IPS-15b (cell line): ENCODE measurements at regions not wholly inside any gene's neighbourhood (a gene's known extent, or its start where the extent isn't known, plus 50 kb on each side); places are given as distances from the start of the nearest gene placed in this dataset.

Source experiments
- H3K27me3 ChIP-seq: one replicate; pipeline ENCODE4 v1.6.1; 2013; ENCODE audit warnings: low read length; ENCODE audit not compliant: control insufficient read depth, insufficient read depth
- H3K36me3 ChIP-seq: one replicate; pipeline ENCODE4 v1.6.1; 2013; ENCODE audit warnings: low read length; ENCODE audit not compliant: control insufficient read depth, insufficient read depth
- H3K4me1 ChIP-seq: one replicate; pipeline ENCODE4 v1.6.1; 2013; ENCODE audit warnings: mild to moderate bottlenecking, low read length; ENCODE audit not compliant: control insufficient read depth, insufficient read depth
- H3K4me3 ChIP-seq: one replicate; pipeline ENCODE4 v1.5.1; 2013; ENCODE audit warnings: low read depth, low read length
- H3K9ac ChIP-seq: one replicate; pipeline ENCODE4 v1.6.1; 2013; ENCODE audit warnings: low read depth, mild to moderate bottlenecking, low read length
- H3K9me3 ChIP-seq: one replicate; pipeline ENCODE4 v1.6.1; 2013; ENCODE audit warnings: mild to moderate bottlenecking, low read length; ENCODE audit not compliant: control insufficient read depth, insufficient read depth

DNA sequence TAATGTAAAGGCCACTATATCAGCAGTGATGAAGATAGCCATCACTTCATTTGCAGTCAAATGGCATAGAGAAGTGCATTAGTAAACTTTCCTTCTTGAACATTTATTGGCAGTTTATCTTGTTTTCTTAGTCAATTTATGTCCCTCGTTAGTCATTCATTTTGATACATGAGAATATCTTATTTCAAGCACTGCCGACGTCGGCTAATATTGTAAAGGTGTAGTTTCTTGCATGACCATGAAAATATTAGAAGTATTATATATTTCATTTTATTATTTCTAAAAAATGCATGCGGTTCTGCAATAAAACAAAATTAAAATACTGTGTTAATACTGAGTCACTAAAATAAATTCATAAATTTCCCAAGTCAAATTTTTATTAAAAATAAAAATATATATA is 751.6 kb upstream of the ROBO1 start:
- no peaks in the 10 kb centered on the region for H3K4me1 ChIP-seq
- H3K9ac ChIP-seq, result no peak overlapping the region
- H3K4me3 ChIP-seq, result no peak overlapping the region
- no peaks in the 10 kb centered on the region for H3K36me3 ChIP-seq
- no peaks in the 10 kb centered on the region for H3K27me3 ChIP-seq
- H3K9me3 ChIP-seq, result no peaks in the 10 kb centered on the region

DNA sequence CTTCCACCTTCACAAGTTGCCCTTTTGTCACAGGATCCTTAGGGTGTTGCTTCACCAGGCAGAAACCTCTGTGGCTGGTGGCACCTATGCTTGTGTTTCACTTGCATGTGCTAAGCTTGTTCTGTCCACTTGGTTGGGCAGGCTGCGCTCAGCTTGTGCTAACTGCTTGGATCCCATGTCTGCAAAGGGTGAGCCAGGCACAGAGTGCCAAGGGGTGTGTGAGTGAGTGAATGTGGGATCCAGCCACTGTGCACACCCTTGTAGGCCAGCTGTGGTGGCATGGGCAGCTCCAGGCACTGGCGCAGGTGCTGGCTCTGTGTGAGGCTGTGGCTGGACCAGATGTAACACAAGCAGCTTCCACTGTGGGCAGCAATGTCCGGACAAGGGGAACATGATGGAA is 728.7 kb upstream of the ROBO1 start:
- Histone ChIP-seq H3K9ac (no peak overlapping the region), H3K36me3 (no peaks in the 10 kb centered on the region), H3K9me3 (no peaks in the 10 kb centered on the region), H3K4me3 (no peak overlapping the region), H3K27me3 (no peaks in the 10 kb centered on the region), H3K4me1 (no peaks in the 10 kb centered on the region)

DNA sequence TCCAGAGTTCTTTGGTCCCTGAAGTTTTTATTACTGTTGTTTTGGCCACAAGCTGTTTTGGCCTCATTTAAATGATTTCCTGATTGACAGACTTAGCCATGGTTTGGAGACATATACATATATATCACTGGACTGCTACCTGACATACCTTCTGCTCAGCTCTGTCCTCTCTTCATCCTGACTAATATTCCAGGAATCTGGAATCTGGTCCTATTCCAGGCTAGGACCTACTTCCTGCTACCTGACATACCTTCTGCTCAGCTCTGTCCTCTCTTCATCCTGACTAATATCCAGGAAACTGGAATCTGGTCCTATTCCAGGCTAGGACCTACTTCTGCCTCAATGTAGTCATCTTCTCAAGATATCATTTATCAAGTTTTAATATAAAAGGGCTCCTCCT is 724.4 kb upstream of the ROBO1 start:
- no peaks in the 10 kb centered on the region for H3K36me3 ChIP-seq
- no peak overlapping the region for H3K9ac ChIP-seq
- H3K4me1 ChIP-seq, result no peaks in the 10 kb centered on the region
- H3K9me3 ChIP-seq, result no peaks in the 10 kb centered on the region
- H3K27me3 ChIP-seq, result no peaks in the 10 kb centered on the region
- no peak overlapping the region for H3K4me3 ChIP-seq

DNA sequence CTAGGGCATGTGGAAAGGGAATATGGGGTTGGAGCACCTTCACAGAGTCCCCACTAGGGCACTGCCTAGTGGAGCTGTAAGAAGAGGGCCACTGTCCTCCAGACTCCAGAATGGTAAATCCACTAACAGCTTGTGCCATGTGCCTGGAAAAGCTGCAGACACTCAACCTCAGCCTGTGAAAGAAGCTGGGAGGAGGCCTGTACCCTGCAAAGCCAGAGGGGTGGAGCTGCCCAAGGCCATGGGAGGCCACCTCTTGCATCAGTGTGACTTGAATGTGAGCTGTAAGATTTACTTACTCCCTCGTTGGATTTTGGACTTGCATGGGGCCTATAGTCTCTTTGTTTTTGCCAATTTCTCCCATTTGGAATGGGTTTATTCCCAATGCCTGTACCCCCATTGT is 705.2 kb upstream of the ROBO1 start:
- Histone ChIP-seq H3K27me3 (no peaks in the 10 kb centered on the region), H3K9me3 (no peaks in the 10 kb centered on the region), H3K4me3 (no peak overlapping the region), H3K4me1 (no peaks in the 10 kb centered on the region), H3K36me3 (no peaks in the 10 kb centered on the region), H3K9ac (no peak overlapping the region)

DNA sequence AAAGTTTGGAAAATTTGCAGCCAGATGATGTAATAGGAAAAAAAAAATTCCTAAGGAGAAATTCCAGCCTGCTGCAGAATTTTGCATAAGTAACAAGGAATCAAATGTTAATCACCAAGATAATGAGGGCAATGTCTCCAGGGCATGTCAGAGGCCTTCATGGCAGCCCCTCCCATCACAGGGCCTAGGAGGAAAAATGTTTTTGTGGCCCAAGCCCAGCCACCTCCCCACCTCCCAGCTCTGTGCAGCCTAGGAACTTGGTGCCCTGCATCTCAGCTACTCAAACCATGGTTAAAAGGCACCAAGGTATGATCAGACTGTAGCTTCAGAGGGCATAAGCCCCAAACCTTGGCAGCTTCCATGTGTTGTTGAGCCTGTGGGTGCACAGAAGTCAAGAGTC is 704.7 kb upstream of the ROBO1 start:
- H3K27me3 ChIP-seq, result no peaks in the 10 kb centered on the region
- H3K4me1 ChIP-seq, result no peaks in the 10 kb centered on the region
- no peaks in the 10 kb centered on the region for H3K9me3 ChIP-seq
- H3K9ac ChIP-seq, result no peak overlapping the region
- no peaks in the 10 kb centered on the region for H3K36me3 ChIP-seq
- no peak overlapping the region for H3K4me3 ChIP-seq

DNA sequence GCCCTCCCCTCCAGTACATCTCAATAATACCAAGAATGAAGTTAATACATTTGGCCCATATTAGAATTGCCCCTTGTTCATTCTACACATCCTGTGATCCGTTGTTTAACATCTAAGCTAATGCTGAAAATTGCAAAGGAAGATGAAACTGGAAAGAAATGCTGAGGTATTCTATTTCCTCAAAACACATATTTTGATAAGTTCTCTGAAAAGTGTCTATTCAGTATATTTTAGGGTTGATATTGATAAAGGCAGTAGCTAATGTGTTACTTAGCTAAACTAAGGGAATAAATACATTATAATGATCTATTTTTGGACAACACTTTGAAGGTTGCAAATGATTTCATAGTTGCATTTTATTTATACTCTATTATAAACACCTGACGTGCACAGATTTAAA is 702.6 kb upstream of the ROBO1 start:
- Histone ChIP-seq H3K9me3 (no peaks in the 10 kb centered on the region), H3K36me3 (no peaks in the 10 kb centered on the region), H3K9ac (no peak overlapping the region), H3K4me1 (no peaks in the 10 kb centered on the region), H3K4me3 (no peak overlapping the region), H3K27me3 (no peaks in the 10 kb centered on the region)

DNA sequence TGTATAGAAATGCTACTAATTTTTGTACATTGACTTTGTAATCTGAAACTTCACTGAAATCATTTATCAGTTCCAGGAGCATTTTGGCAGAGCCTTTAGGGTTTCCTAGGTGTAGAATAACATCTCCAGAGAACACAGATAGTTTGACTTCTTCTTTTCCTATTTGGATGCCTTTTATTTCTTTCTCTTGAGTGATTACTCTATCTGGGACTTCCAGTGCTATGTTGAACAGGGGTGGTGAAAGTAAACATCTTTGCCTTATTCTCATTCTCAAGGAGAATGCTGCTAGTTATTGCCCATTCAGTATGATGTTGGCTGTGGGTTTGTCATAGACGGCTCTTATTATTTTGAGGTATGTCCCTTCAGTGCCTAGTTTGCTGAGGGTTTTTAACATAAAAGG is 697.9 kb upstream of the ROBO1 start:
- Histone ChIP-seq H3K9ac (no peak overlapping the region), H3K4me1 (no peaks in the 10 kb centered on the region), H3K27me3 (no peaks in the 10 kb centered on the region), H3K9me3 (no peaks in the 10 kb centered on the region), H3K36me3 (no peaks in the 10 kb centered on the region), H3K4me3 (no peak overlapping the region)

DNA sequence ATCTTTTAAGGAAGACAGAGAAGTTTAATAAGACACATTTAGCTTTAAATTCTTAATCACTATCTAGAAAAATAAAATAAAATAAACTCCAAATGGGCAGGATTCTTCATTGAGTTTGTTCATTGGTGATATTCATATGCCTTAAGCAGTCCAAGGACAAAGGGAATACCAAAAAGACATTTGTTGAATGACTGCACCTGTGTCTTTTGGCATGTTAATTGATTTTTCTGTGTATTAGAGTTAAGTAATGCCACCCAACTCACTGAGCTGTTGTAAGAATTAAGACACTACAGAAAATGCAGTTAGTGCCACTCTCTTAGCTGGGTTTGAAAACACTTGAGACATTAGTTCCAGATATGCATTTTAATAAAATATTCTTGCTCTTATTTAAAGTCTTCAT is 683.6 kb upstream of the ROBO1 start:
- no peaks in the 10 kb centered on the region for H3K36me3 ChIP-seq
- H3K4me1 ChIP-seq, result no peaks in the 10 kb centered on the region
- no peak overlapping the region for H3K4me3 ChIP-seq
- no peaks in the 10 kb centered on the region for H3K9me3 ChIP-seq
- no peaks in the 10 kb centered on the region for H3K27me3 ChIP-seq
- H3K9ac ChIP-seq, result no peak overlapping the region

DNA sequence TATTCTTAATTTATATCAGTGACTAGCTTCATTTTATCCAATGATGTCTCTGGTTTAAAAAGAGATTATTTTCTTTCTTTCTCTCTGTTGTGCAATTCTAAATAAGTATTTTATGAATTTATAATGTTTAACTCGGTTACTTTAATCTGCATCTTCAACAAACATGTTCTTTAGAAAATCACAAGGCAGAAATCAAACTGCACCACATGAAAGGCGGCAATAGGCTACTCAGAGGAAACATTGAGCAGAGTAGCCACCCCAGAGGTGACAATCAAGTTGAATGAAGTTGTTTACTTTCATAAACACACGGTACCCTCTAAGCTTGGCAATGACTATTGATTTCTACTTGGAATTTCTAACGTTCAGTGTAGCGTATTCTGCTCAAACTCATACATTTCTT is 677.8 kb upstream of the ROBO1 start:
- Histone ChIP-seq H3K4me3 (no peak overlapping the region), H3K4me1 (no peaks in the 10 kb centered on the region), H3K9me3 (no peaks in the 10 kb centered on the region), H3K36me3 (no peaks in the 10 kb centered on the region), H3K9ac (no peak overlapping the region), H3K27me3 (no peaks in the 10 kb centered on the region)

DNA sequence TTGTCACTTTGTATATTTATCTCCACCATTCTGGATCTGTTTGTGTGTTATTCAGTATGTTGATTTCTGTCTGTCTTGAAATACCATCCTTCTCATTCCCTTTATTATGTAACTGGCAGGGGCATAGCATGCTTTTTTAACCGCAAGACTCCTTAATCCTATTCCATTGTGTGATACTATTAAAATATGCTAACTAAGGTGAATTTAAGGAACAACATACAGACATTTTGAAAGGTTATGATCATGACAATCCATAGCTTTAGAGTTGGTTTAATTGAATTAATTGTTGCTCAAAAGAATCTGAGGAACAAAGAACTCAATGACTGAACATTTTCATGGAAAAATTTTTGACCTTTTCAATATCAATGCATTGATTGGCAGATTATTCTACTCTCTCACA is 677.3 kb upstream of the ROBO1 start:
- H3K9me3 ChIP-seq, result no peaks in the 10 kb centered on the region
- H3K4me3 ChIP-seq, result no peak overlapping the region
- no peaks in the 10 kb centered on the region for H3K4me1 ChIP-seq
- no peak overlapping the region for H3K9ac ChIP-seq
- no peaks in the 10 kb centered on the region for H3K36me3 ChIP-seq
- no peaks in the 10 kb centered on the region for H3K27me3 ChIP-seq

DNA sequence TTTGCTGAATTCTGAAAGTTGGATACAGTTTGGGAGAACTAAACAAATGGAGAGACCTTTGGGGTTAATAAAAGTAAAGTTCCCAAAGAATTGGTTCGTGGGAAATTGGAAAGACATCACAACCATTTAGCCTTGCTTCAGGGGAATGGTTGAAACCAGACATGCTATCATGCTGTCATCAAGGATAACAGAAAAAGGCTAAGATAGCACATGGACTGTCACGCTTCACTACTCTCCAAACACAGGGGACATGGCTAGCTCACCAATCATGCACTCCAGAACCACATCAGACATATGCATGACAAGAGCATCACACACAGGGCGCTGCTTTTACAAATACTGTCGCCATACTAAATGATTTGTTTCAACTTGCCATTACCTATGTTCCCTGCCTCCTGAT is 671.7 kb upstream of the ROBO1 start:
- Histone ChIP-seq H3K9ac (no peak overlapping the region), H3K9me3 (no peaks in the 10 kb centered on the region), H3K27me3 (no peaks in the 10 kb centered on the region), H3K4me1 (no peaks in the 10 kb centered on the region), H3K4me3 (no peak overlapping the region), H3K36me3 (no peaks in the 10 kb centered on the region)

DNA sequence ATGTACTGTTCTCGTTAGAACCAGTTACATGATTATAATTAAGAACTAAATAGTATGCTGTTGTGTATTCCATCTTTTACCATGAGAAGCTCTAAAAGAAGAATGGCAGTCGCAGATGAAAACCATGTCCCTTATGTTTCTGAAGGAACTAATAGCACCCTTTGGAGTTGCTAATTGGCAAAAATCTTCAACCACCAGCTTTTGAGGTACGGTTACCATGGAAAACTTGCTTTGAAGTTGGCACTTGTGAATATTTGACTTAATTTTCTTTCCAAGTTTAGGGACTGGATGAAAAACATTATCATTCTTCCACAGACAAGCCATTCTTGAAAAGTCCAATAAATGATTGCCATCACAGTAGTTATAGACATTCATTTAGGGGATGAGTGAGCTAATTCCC is 666.6 kb upstream of the ROBO1 start:
- no peaks in the 10 kb centered on the region for H3K36me3 ChIP-seq
- no peaks in the 10 kb centered on the region for H3K9me3 ChIP-seq
- no peaks in the 10 kb centered on the region for H3K4me1 ChIP-seq
- no peak overlapping the region for H3K9ac ChIP-seq
- no peak overlapping the region for H3K4me3 ChIP-seq
- H3K27me3 ChIP-seq, result no peaks in the 10 kb centered on the region

DNA sequence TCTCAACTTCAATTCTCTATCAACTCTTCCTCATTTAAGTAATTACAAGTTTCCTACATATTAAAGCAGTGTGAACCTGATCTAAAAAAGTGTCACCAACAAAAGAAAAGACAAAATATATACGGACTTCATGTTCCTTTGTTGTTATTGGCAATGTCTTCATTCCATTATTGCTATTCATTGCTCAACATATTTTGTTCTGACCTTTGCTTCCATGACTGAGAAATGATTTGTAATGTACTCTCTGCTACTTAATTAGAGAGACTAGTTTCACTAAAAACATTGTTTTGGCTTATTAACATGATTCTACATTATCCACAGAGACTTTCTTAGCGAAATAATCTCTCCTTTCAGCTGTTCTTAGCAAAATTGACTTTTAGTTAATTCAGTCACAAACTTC is 657.2 kb upstream of the ROBO1 start:
- H3K9ac ChIP-seq, result no peak overlapping the region
- H3K9me3 ChIP-seq, result no peaks in the 10 kb centered on the region
- H3K36me3 ChIP-seq, result no peaks in the 10 kb centered on the region
- H3K27me3 ChIP-seq, result no peaks in the 10 kb centered on the region
- H3K4me3 ChIP-seq, result no peak overlapping the region
- H3K4me1 ChIP-seq, result no peaks in the 10 kb centered on the region
